ENCODE measurements at regions not wholly inside any gene's neighbourhood (a gene's known extent, or its start where the extent isn't known, plus 50 kb on each side); places are given as distances from the start of the nearest gene placed in this dataset.
A peak's percentile ranks its signal among the peaks of the same experiment; 100 is the strongest.

GRCh38 chr4:23166919-23167318 is 474.2 kb downstream of the GBA3 start:
- H3K36me3 ChIP-seq (replicated peaks in 1 of 2; ENCODE audit: control insufficient read depth in 1 of 2, insufficient read depth in 2 of 2, low read length in 2 of 2), result no peaks in the 10 kb centered on the region
- in situ Hi-C loops (cut with HindIII; ENCODE audit: extremely low pct_ligation_motif_present, low pct_unique_long_range_greater_than_20kb), result no loop called here
- no peak overlapping the region for H2AFZ ChIP-seq (ENCODE audit: low read length)
- H3K27ac ChIP-seq (ENCODE audit: extremely low read length, insufficient read depth, low read length), result no peak overlapping the region
- H3K9ac ChIP-seq (ENCODE audit: insufficient read depth, low read depth, low read length), result no peak overlapping the region
- TF ChIP-seq CEBPB (IDR thresholded peaks at IDR 0.05; ENCODE audit: borderline replicate concordance, low read depth, low read length), result peak; percentile 47; the same call in 1 of the 2 replicates
- no peak for TF ChIP-seq SMARCC2 (IDR thresholded peaks at IDR 0.05)
- no peak overlapping the region for H3K4me2 ChIP-seq (ENCODE audit: low read depth, low read length)
- ChIA-PET CTCF (ENCODE audit: low intra/inter-chr PET ratio, low total read pairs) (no interaction called here), POLR2A (no interaction called here)
- no peaks in the 10 kb centered on the region for H3K4me1 ChIP-seq (ENCODE audit: insufficient read depth, low read length)
- H3K27me3 ChIP-seq (ENCODE audit: control insufficient read depth in 1 of 2, insufficient read depth in 2 of 2, low read length in 2 of 2), result no peaks in the 10 kb centered on the region
- DNase-seq (ENCODE audit: low spot score), result no peak
- no peaks in the 10 kb centered on the region for H4K20me1 ChIP-seq (ENCODE audit: insufficient read depth, low read length)
- WGBS (ENCODE audit: low lambda C conversion rate), result 0% methylated on average over 1 of the region's 1 CpG
- intact Hi-C loops (cut with micrococcal nuclease; ENCODE audit: unreplicated experiment), result no loop called here
- no peak for FAIRE-seq
- H3K79me2 ChIP-seq (ENCODE audit: insufficient read depth, low read length), result no peaks in the 10 kb centered on the region
- BruUV-seq (replicated peaks), result no TSS peak
- H3K9me3 ChIP-seq (ENCODE audit: low read length), result no peaks in the 10 kb centered on the region; the same call in 1 of the 2 replicates
- no peak overlapping the region for H3K4me3 ChIP-seq (replicated peaks in 1 of 3; ENCODE audit: insufficient read depth in 1 of 3, low read depth in 2 of 3, low read length in 3 of 3)
- ATAC-seq, result no peak

- ATAC-seq (no peak), FAIRE-seq (no peak), DNase-seq (ENCODE audit: low spot score) (no peak)
- in situ Hi-C loops (cut with HindIII; ENCODE audit: extremely low pct_ligation_motif_present, low pct_unique_long_range_greater_than_20kb), result no loop called here
- H3K4me2 ChIP-seq (ENCODE audit: low read depth, low read length), result no peak overlapping the region
- no peak overlapping the region for H2AFZ ChIP-seq (ENCODE audit: low read length)
- H3K9me3 ChIP-seq (ENCODE audit: low read length), result no peaks in the 10 kb centered on the region; the same call in 1 of the 2 replicates
- H3K4me1 ChIP-seq (ENCODE audit: insufficient read depth, low read length), result no peaks in the 10 kb centered on the region
- BruUV-seq (replicated peaks), result no TSS peak
- no peak overlapping the region for H3K4me3 ChIP-seq (replicated peaks in 1 of 3; ENCODE audit: insufficient read depth in 1 of 3, low read depth in 2 of 3, low read length in 3 of 3)
- H3K9ac ChIP-seq (ENCODE audit: insufficient read depth, low read depth, low read length), result no peak overlapping the region
- H3K79me2 ChIP-seq (ENCODE audit: insufficient read depth, low read length), result no peaks in the 10 kb centered on the region
- intact Hi-C loops (cut with micrococcal nuclease; ENCODE audit: unreplicated experiment), result no loop called here
- ChIA-PET CTCF (ENCODE audit: low intra/inter-chr PET ratio, low total read pairs) (no interaction called here), POLR2A (no interaction called here)
- no peaks in the 10 kb centered on the region for H3K36me3 ChIP-seq (replicated peaks in 1 of 2; ENCODE audit: control insufficient read depth in 1 of 2, insufficient read depth in 2 of 2, low read length in 2 of 2)
- H3K27me3 ChIP-seq (ENCODE audit: control insufficient read depth in 1 of 2, insufficient read depth in 2 of 2, low read length in 2 of 2), result no peaks in the 10 kb centered on the region
- no peaks in the 10 kb centered on the region for H4K20me1 ChIP-seq (ENCODE audit: insufficient read depth, low read length)
- 6% methylated on average over 5 of the region's 5 CpGs for WGBS (ENCODE audit: low lambda C conversion rate)
- H3K27ac ChIP-seq (ENCODE audit: extremely low read length, insufficient read depth, low read length), result no peak overlapping the region
- TF ChIP-seq RNF2 (conservative IDR thresholded peaks at IDR 0.05; ENCODE audit: low read depth) (no peak), ASH2L (IDR thresholded peaks at IDR 0.05; ENCODE audit: insufficient read length, low read depth, low read length) (no peak), MLLT10 (CRISPR knock-in tag; IDR thresholded peaks at IDR 0.05) (no peak), ZNF562 (CRISPR knock-in tag; IDR thresholded peaks at IDR 0.05; ENCODE audit: borderline replicate concordance) (no peak), MXD4 (CRISPR knock-in tag; IDR thresholded peaks at IDR 0.05) (no peak), ZNF724P (CRISPR knock-in tag; IDR thresholded peaks at IDR 0.05; ENCODE audit: borderline replicate concordance) (no peak), RBFOX2 (IDR thresholded peaks at IDR 0.05; ENCODE audit: low read depth, low read length) (no peak), CBX2 (IDR thresholded peaks at IDR 0.05; ENCODE audit: low read depth, low read length) (no peak), CBX2 (CRISPR knock-in tag; IDR thresholded peaks at IDR 0.05; ENCODE audit: low read depth) (no peak), KLF16 (CRISPR knock-in tag; IDR thresholded peaks at IDR 0.05) (no peak), THRA (CRISPR knock-in tag; IDR thresholded peaks at IDR 0.05; ENCODE audit: borderline replicate concordance) (no peak), HIC2 (CRISPR knock-in tag; IDR thresholded peaks at IDR 0.05; ENCODE audit: low read depth) (no peak)
Observed at GRCh38 chr4:23166407-23166806, 473.7 kb downstream of the GBA3 start.

Measured in HepG2 (cell line).